Lower lobe of right lung (tissue), 2 donors: ENCODE measurements at regions not wholly inside any gene's neighbourhood (a gene's known extent, or its start where the extent isn't known, plus 50 kb on each side); places are given as distances from the start of the nearest gene placed in this dataset.

ENCODE experiments used
- ATAC-seq, 2 donors: fragments of 200-7000 bp; cut with Tn5 transposase; one replicate each; pipeline ENCODE4 v1.9.1; 2020 to 2022; ENCODE audit warnings: mild to moderate bottlenecking in 2 of 2, moderate library complexity in 2 of 2
- DNase-seq: peaks from one replicate; pipeline ENCODE4 v3.0.0-alpha.2; 2020
- H3K27ac ChIP-seq: fragments of 200-600 bp; one replicate; pipeline ENCODE4 v1.8.0; 2022
- H3K27me3 ChIP-seq: fragments of 200-600 bp; one replicate; pipeline ENCODE4 v1.8.0; 2022; ENCODE audit warnings: low read depth
- H3K36me3 ChIP-seq: fragments of 200-600 bp; one replicate; pipeline ENCODE4 v1.8.0; 2022; ENCODE audit warnings: mild to moderate bottlenecking
- H3K4me1 ChIP-seq: fragments of 200-600 bp; one replicate; pipeline ENCODE4 v1.8.0; 2022
- H3K4me3 ChIP-seq: fragments of 200-600 bp; one replicate; pipeline ENCODE4 v1.8.0; 2022; ENCODE audit warnings: mild to moderate bottlenecking
- H3K9me3 ChIP-seq: fragments of 200-600 bp; one replicate; pipeline ENCODE4 v1.8.0; 2022
- intact Hi-C: fragments of 100-400 bp; cut with DNase I; formaldehyde crosslinking; loops from one replicate; pipeline ENCODE4 v1.11.0; 2022
- TF ChIP-seq, protein P1 (sequence below): fragments of 200-600 bp; IDR thresholded peaks from one replicate; pipeline ENCODE4 v1.8.0; 2022; ENCODE audit warnings: antibody characterized with exemption, mild to moderate bottlenecking
- donor health status: DM: no; HTN: yes; CAD: no; lungs with severe emphysema.

DNA sequence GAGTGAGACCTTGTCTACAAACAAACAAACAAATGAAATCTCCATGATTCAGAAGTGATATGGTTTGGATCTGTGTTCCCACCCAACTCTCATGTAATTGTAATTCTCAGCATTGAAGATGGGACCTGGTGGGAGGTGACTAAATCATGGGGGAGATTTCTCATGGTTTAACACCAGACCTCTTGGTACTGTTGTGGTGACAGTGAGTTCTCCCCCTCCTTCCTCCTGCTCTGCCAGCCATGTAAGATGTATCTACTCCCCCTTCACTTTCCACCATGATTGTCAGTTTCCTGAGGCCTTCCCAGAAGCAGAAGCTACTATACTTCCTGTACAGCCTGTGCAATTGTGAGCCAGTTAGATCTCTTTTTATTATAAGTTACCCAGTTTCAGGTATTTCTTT lies 438.4 kb upstream of the THBS1 start:
- TF ChIP-seq, protein P1, sequence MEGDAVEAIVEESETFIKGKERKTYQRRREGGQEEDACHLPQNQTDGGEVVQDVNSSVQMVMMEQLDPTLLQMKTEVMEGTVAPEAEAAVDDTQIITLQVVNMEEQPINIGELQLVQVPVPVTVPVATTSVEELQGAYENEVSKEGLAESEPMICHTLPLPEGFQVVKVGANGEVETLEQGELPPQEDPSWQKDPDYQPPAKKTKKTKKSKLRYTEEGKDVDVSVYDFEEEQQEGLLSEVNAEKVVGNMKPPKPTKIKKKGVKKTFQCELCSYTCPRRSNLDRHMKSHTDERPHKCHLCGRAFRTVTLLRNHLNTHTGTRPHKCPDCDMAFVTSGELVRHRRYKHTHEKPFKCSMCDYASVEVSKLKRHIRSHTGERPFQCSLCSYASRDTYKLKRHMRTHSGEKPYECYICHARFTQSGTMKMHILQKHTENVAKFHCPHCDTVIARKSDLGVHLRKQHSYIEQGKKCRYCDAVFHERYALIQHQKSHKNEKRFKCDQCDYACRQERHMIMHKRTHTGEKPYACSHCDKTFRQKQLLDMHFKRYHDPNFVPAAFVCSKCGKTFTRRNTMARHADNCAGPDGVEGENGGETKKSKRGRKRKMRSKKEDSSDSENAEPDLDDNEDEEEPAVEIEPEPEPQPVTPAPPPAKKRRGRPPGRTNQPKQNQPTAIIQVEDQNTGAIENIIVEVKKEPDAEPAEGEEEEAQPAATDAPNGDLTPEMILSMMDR, result no peak
- Histone ChIP-seq H3K36me3 (no peaks in the 10 kb centered on the region), H3K9me3 (no peaks in the 10 kb centered on the region), H3K4me1 (peaks cover 5% of the 10 kb centered on the region), H3K4me3 (no peak overlapping the region), H3K27ac (no peak overlapping the region), H3K27me3 (no peaks in the 10 kb centered on the region)
- DNase-seq, result no peak
- intact Hi-C loops, result no loop called here
- no peak for ATAC-seq

DNA sequence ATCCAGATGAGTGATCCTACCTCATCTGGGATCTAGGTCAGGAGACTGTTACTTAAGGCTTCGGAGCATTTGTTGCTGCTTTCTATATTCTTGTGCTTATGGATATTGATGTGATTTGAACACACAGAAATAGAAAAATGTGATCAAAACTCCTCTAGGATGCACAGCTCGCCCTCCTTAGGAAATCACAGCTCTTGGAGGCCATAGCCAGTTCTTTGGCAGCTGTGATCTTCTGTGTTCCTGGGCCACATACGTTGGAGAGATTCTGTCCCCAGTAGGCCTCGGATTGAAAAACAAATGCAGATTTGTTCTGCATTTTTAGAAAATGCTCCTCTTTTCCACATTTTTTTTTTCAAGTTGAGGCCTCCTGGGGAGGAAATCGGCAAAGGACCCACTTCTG lies 437.4 kb upstream of the THBS1 start:
- Histone ChIP-seq H3K27me3 (no peaks in the 10 kb centered on the region), H3K4me1 (peaks cover 5% of the 10 kb centered on the region), H3K27ac (no peak overlapping the region), H3K36me3 (no peaks in the 10 kb centered on the region), H3K4me3 (no peak overlapping the region), H3K9me3 (no peaks in the 10 kb centered on the region)
- DNase-seq (no peak), ATAC-seq (no peak)
- TF ChIP-seq, protein P1, result no peak
- intact Hi-C loops, result no loop called here

DNA sequence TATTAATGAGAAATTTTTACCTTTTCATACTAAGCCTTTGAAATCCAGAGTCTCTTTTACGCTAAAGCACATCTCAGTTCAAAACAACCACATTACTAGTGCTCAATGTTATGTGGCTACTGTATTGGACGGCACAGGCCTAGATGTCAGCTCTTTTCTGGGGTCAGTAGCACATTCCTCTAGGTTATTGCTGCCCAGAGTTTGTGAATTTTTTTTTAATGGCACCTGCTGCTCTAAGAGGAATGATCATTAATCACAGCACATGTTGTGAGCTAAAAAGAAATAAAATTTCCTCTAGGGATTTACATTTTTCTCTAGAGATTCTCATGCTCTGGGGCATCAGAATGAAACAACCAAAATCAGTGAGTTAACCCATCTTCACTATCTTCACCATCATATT lies 436.8 kb upstream of the THBS1 start:
- intact Hi-C loops, result no loop called here
- ATAC-seq (no peak), DNase-seq (no peak)
- Histone ChIP-seq H3K36me3 (no peaks in the 10 kb centered on the region), H3K27ac (no peak overlapping the region), H3K4me3 (no peak overlapping the region), H3K9me3 (no peaks in the 10 kb centered on the region), H3K27me3 (no peaks in the 10 kb centered on the region), H3K4me1 (peaks cover 5% of the 10 kb centered on the region)
- TF ChIP-seq, protein P1, result no peak

DNA sequence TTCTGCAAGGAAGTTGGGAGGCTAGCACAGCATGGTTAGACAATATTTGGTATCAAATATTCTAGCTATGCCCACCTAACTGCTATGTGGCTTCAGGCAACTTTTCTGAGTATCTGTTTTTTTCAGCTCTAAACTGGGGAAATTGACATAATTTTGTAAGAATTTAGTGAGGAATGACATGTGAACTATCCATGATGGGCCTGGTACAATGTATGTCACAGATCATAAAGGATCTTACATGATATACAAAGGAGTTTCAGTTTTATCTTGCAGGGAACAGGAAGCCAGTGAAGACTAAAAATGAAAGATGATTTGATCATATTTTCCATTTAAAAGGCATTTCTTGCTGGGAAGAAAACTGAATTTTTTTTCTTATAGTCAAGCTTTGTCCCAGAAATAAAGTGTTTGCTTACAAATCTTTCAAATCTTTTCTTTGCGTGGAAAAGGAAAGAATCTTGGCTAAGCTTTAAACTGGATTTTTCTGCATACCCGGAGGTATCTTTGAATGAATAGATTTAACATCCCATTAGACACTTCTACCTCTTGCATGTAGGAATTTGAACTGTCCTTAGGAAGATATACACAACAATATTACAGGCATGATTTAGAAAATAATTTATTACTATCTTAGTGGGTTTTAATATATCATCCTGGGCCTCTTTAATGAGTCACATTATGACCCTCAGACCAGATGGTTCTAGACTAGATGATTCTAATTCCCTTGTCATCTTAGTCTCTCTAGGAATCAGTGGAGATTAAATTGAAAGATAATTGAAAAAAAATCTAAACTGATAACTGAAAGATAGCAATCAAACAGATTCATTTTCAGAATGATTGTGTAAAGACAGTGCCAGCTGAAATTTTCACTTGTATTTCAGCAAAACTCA lies 436.0 kb upstream of the THBS1 start:
- Histone ChIP-seq H3K9me3 (no peaks in the 10 kb centered on the region), H3K4me1 (peaks cover 5% of the 10 kb centered on the region), H3K4me3 (no peak overlapping the region), H3K27ac (no peak overlapping the region), H3K27me3 (no peaks in the 10 kb centered on the region), H3K36me3 (no peaks in the 10 kb centered on the region)
- DNase-seq (no peak), ATAC-seq (no peak)
- intact Hi-C loops, result no loop called here
- TF ChIP-seq, protein P1, result no peak

DNA sequence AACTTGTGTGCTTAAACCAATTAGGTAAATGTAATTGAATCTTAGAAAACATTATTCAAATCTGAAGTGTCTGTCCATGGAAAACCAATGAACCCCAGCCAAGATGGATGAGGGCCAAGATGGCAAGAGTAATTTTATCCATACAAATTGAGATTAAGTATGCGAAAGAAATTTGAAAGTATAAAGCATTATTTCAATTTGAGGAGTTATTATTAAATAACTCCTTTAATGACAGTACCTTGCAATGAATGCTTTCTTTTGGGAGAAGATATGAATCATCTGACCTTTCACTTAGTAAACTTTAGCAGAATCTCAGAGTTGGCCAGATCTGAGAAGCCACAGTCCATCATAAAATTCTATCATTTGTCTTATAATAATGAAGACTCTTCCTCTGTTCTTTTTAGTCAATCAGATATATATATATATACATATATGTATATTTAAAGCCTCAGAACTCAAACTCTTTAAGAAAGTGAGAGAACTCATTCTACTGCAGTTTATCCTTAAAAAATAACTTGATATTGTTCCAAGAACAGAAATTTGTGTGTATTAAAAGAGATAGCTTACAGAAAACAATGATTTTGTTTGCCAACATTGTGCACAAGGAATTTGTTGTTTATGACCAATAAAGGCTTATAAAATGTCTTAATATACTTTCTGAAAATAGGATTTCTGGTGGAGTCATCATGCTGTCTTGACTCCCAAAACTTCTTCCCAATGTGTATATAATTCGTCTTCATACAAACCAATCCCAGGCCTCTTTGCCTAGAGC lies 434.8 kb upstream of the THBS1 start:
- DNase-seq (no peak), ATAC-seq (no peak)
- Histone ChIP-seq H3K27ac (no peak overlapping the region), H3K9me3 (no peaks in the 10 kb centered on the region), H3K4me1 (peaks cover 5% of the 10 kb centered on the region), H3K4me3 (no peak overlapping the region), H3K36me3 (no peaks in the 10 kb centered on the region), H3K27me3 (no peaks in the 10 kb centered on the region)
- intact Hi-C loops, result no loop called here
- TF ChIP-seq, protein P1, result no peak
